Astrocyte of the spinal cord (primary cell): ENCODE measurements at regions not wholly inside any gene's neighbourhood (a gene's known extent, or its start where the extent isn't known, plus 50 kb on each side); places are given as distances from the start of the nearest gene placed in this dataset.
A peak's percentile ranks its signal among the peaks of the same experiment; 100 is the strongest.

Source experiments
- DNase-seq: peaks from one replicate; pipeline ENCODE4 v3.0.0; 2011; ENCODE audit warnings: low read depth, low spot score
- H3K4me3 ChIP-seq: 2 replicates; pipeline ENCODE4 v1.5.1; 2011; ENCODE audit warnings: low read depth, mild to moderate bottlenecking, low read length, moderate library complexity
- in situ Hi-C: cut with HindIII; loops from 2 replicates; pipeline ENCODE4 v1.10.0; 2017; ENCODE audit warnings: low sequenced_read_pairs
- TF ChIP-seq, protein P1 (sequence below): IDR thresholded peaks from 2 replicates; pipeline ENCODE4 v1.5.1; 2012; ENCODE audit warnings: low read depth, mild to moderate bottlenecking, low read length, inconsistent platforms

DNA sequence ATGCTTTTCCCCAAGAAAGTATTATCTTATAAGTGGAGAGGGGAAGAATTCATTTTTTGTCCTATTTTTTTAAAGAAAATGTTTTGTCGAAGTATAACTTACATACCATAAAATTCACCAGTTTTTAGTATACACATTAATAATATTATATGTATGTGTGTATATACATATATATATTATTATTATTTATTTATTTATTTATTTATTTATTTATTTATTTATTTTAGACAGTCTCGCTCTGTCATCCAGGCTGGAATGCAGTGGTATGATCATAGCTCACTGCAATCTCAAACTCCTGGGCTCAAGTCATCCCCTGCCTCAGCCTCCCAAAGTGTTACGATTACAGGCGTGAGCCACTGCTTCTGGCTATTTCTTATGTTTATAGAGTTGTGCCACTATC lies 334.1 kb downstream of the ZNF674 start:
- in situ Hi-C loops, result no loop called here
- no peak for DNase-seq
- TF ChIP-seq, protein P1, sequence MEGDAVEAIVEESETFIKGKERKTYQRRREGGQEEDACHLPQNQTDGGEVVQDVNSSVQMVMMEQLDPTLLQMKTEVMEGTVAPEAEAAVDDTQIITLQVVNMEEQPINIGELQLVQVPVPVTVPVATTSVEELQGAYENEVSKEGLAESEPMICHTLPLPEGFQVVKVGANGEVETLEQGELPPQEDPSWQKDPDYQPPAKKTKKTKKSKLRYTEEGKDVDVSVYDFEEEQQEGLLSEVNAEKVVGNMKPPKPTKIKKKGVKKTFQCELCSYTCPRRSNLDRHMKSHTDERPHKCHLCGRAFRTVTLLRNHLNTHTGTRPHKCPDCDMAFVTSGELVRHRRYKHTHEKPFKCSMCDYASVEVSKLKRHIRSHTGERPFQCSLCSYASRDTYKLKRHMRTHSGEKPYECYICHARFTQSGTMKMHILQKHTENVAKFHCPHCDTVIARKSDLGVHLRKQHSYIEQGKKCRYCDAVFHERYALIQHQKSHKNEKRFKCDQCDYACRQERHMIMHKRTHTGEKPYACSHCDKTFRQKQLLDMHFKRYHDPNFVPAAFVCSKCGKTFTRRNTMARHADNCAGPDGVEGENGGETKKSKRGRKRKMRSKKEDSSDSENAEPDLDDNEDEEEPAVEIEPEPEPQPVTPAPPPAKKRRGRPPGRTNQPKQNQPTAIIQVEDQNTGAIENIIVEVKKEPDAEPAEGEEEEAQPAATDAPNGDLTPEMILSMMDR, result no peak
- no peak overlapping the region for H3K4me3 ChIP-seq

GRCh38 chrX:46209768-46210167 lies 335.5 kb downstream of the ZNF674 start:
- no peak overlapping the region for H3K4me3 ChIP-seq
- in situ Hi-C loops, result no loop called here
- TF ChIP-seq, protein P1, result no peak
- no peak for DNase-seq

DNA sequence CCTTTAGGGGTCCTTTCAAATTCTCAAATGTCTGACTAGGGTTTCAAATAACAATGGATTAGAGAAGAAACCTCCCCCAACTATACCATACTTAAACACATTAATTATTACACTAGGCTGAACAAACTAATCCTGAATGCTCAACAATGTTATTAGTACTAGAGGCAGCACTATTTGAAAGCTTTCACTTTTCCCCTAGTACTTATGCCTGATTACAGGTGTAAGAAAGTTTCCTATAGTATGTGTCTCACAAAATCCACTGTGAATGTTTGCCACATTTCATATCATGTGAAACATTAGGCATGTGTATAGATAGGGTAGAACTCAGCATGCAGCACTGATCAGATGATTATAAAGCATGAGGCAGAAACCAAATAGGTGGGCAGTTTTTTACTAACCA lies 336.2 kb downstream of the ZNF674 start:
- H3K4me3 ChIP-seq, result no peak overlapping the region
- in situ Hi-C loops, result no loop called here
- TF ChIP-seq, protein P1, result no peak
- no peak for DNase-seq

DNA sequence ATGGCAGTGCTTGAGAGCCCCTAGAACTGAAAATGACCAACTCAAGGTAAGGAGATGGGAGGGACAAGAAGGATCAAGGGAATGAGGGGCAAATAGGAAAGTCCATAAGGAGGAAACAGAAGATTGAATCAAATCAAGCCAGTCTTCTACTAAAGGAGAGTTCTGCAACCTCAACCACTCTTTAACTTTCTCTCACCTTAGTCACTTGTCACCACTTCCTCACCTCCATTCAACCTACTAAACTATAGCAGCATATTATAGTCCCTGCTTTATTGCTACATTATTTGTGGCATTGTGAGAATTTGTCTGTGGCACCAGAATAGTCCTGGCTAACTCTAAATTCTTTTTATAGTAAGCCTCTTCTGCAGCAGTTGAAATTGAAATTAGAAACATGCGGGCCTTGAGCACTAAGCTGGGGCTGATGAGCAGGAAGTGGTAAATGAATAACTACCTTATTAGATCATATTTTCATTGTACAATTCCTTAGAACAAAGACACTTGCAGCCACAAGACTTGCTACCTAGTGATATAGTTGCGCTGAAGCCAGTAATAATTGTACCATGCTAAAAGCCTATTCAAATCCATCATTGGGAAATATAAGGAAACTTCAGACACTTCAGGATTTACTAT lies 336.9 kb downstream of the ZNF674 start:
- in situ Hi-C loops, result no loop called here
- peak; percentile 54 for DNase-seq
- H3K4me3 ChIP-seq, result no peak overlapping the region
- TF ChIP-seq, protein P1, result no peak

DNA sequence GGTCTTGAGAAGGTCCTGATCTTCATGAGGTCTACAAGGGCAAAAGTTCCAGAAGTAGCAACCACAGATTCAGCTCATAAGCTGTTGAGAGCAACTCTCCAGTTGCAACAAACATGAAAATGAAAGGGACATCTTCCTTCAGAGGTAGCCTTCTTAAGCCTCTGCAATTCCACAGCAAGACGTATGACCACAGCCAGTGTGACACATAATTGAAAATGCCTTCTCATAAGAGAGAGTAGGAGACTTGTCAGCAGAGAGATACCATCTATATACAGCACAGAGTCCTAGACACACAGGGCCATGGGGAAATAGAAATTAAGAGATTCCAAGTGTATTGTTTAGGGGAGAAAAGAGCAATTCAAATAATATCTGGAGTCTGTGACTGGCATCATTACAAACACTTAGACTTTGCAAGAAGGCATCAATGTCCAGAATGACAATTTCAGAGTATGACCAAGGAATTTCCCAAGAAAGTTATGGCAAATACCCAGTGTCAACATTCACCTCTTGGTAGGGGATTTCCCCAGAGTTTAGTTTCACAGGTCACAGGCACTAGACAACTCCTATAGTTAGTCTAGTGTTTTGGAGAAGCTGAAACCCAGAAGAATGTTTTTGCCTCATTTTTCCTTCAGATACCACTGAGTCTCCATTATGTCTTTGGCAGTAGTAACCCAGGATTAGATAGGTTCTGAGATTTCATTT lies 340.3 kb downstream of the ZNF674 start:
- DNase-seq, result no peak
- TF ChIP-seq, protein P1, result no peak
- in situ Hi-C loops, result no loop called here
- no peak overlapping the region for H3K4me3 ChIP-seq

- TF ChIP-seq, protein P1, result no peak
- in situ Hi-C loops, result no loop called here
- H3K4me3 ChIP-seq, result no peak overlapping the region
- no peak for DNase-seq
Observed at GRCh38 chrX:46202733-46203514, 342.3 kb downstream of the ZNF674 start.
